ENCODE measurements at regions not wholly inside any gene's neighbourhood (a gene's known extent, or its start where the extent isn't known, plus 50 kb on each side); places are given as distances from the start of the nearest gene placed in this dataset.

GRCh38 chr6:85081102-85081501 is 316.7 kb upstream of the TBX18 start:
- TF ChIP-seq POLR2A (IDR thresholded peaks at IDR 0.05) (no peak), CTCF (IDR thresholded peaks at IDR 0.05) (no peak)
